ENCODE measurements at regions not wholly inside any gene's neighbourhood (a gene's known extent, or its start where the extent isn't known, plus 50 kb on each side); places are given as distances from the start of the nearest gene placed in this dataset.

- Histone ChIP-seq H3K4me1 (no peaks in the 10 kb centered on the region), H3K36me3 (no peaks in the 10 kb centered on the region), H3K27me3 (ENCODE audit: low read depth) (no peaks in the 10 kb centered on the region), H3K27ac (no peak overlapping the region), H3K4me3 (no peak overlapping the region), H3K9me3 (no peaks in the 10 kb centered on the region)
- intact Hi-C loops (cut with DNase I): no loop called here
- ATAC-seq (no peak), DNase-seq (no peak)
- TF ChIP-seq CTCF (IDR thresholded peaks at IDR 0.05): no peak
These were observed 192.5 kb downstream of the TECRL start for GRCh38 chr4:64216741-64217140.

DNA sequence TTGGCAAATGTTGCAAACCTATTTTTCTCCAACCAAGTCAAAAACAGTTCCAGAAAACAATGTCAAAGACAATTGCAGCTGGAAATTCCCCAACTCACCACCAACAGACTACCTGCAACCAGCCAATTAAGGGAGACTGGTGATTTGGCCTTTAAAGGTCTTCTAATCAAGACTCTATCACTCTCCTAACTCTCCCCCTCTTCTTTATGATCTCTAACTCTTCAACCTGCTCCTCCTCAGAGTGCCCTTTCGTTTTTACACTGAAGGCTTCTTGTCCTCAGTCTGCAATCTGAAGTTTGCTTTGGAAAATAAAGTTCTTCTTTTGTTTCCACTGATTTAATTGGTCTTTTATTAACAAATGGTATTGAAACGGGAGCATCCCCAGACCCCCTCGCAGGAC lies 203.9 kb downstream of the TECRL start:
- ATAC-seq: no peak
- no peaks in the 10 kb centered on the region for H3K9me3 ChIP-seq
- no peaks in the 10 kb centered on the region for H3K36me3 ChIP-seq
- no peak overlapping the region for H3K4me3 ChIP-seq
- no peak for DNase-seq
- no peaks in the 10 kb centered on the region for H3K27me3 ChIP-seq (ENCODE audit: low read depth)
- TF ChIP-seq CTCF (IDR thresholded peaks at IDR 0.05): no peak
- intact Hi-C loops (cut with DNase I): no loop called here
- H3K27ac ChIP-seq: no peak overlapping the region
- no peaks in the 10 kb centered on the region for H3K4me1 ChIP-seq

GRCh38 chr4:64200001-64200555 lies 209.2 kb downstream of the TECRL start:
- no peak for ATAC-seq
- H3K27me3 ChIP-seq (ENCODE audit: low read depth): no peaks in the 10 kb centered on the region
- DNase-seq: no peak

DNA sequence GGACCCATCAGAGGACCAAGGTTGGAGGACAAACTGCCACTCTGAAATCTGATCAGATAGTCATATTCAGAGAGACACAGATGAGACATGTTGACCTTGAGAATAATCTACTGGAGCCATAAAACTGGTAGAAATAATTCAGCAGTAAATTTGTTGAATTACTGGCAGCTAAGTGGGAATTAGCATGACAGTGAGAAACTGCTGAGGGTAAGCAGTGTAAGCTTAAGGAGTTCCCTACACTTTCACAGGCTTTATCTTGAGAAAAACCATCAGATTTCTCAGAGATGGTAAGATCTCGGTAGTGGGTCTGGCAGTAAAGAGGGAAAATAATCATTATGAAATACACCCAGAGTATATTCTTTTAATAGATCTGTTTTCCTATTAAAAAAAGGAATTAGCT lies 213.7 kb downstream of the TECRL start:
- Histone ChIP-seq H3K4me1 (no peaks in the 10 kb centered on the region), H3K27me3 (ENCODE audit: low read depth) (no peaks in the 10 kb centered on the region), H3K4me3 (no peak overlapping the region), H3K36me3 (no peaks in the 10 kb centered on the region), H3K9me3 (no peaks in the 10 kb centered on the region), H3K27ac (no peak overlapping the region)
- intact Hi-C loops (cut with DNase I): no loop called here
- TF ChIP-seq CTCF (IDR thresholded peaks at IDR 0.05): no peak
- DNase-seq (no peak), ATAC-seq (no peak)

More at GRCh38 chr4:64200001-64200555, 209.2 kb downstream of the TECRL start:
- H3K27ac ChIP-seq: no peak overlapping the region
- intact Hi-C loops (cut with DNase I): no loop called here
- no peaks in the 10 kb centered on the region for H3K4me1 ChIP-seq
- H3K9me3 ChIP-seq: no peaks in the 10 kb centered on the region
- no peaks in the 10 kb centered on the region for H3K36me3 ChIP-seq
- TF ChIP-seq CTCF (IDR thresholded peaks at IDR 0.05): no peak
- no peak overlapping the region for H3K4me3 ChIP-seq

GRCh38 chr4:64192731-64193412 lies 216.4 kb downstream of the TECRL start:
- no peak for ATAC-seq
- H3K4me3 ChIP-seq: no peak overlapping the region
- intact Hi-C loops (cut with DNase I): no loop called here
- no peak for DNase-seq
- H3K27ac ChIP-seq: no peak overlapping the region
- no peak for TF ChIP-seq CTCF (IDR thresholded peaks at IDR 0.05)
- H3K4me1 ChIP-seq: no peaks in the 10 kb centered on the region
- H3K36me3 ChIP-seq: no peaks in the 10 kb centered on the region
- H3K27me3 ChIP-seq (ENCODE audit: low read depth): no peaks in the 10 kb centered on the region
- H3K9me3 ChIP-seq: no peaks in the 10 kb centered on the region

Data from lower lobe of right lung (tissue), 2 donors.